MCF 10A (cell line): ENCODE measurements at regions not wholly inside any gene's neighbourhood (a gene's known extent, or its start where the extent isn't known, plus 50 kb on each side); places are given as distances from the start of the nearest gene placed in this dataset.

Experiments
- BruUV-seq: library from RNA; stranded (reverse); fragments of 400-500 nt; replicated peaks from 2 replicates; lab custom pipeline; 2021; lab: Mats Ljungman, UMichigan
- CTCF ChIA-PET: fragments of 300-600 bp; sonication (Branson Sonifier 250); formaldehyde crosslinking; extraction: SDS; loops from one replicate; lab custom pipeline; 2021; ENCODE audit warnings: antibody characterized with exemption, inconsistent platforms; lab: Yijun Ruan, JAX
- POLR2A ChIA-PET: fragments of 300-600, 350-650 bp; sonication (Branson Sonifier 250); formaldehyde crosslinking; extraction: SDS; loops from one replicate; lab custom pipeline; 2020; ENCODE audit warnings: antibody characterized with exemption, inconsistent platforms; lab: Yijun Ruan, JAX
- DNase-seq: peaks from one replicate; pipeline ENCODE4 v3.0.0-alpha.2; 2018; ENCODE audit not compliant: unreplicated experiment
- H3K27ac Mint-ChIP-seq: one replicate; pipeline ENCODE4 v1.8.0; 2022; ENCODE audit warnings: mild to moderate bottlenecking, low read depth, mixed read lengths; ENCODE audit not compliant: unreplicated experiment
- H3K27me3 Mint-ChIP-seq: one replicate; pipeline ENCODE4 v1.8.0; 2022; ENCODE audit warnings: mixed read lengths; ENCODE audit not compliant: insufficient read depth, unreplicated experiment
- H3K36me3 Mint-ChIP-seq: one replicate; pipeline ENCODE4 v1.8.0; 2022; ENCODE audit warnings: mild to moderate bottlenecking, moderate library complexity, mixed read lengths; ENCODE audit not compliant: insufficient read depth, unreplicated experiment
- H3K4me1 Mint-ChIP-seq: one replicate; pipeline ENCODE4 v1.8.0; 2022; ENCODE audit warnings: mixed read lengths; ENCODE audit not compliant: insufficient read depth, unreplicated experiment
- H3K4me3 Mint-ChIP-seq: one replicate; pipeline ENCODE4 v1.8.0; 2022; ENCODE audit warnings: mild to moderate bottlenecking, moderate library complexity, mixed read lengths; ENCODE audit not compliant: unreplicated experiment
- H3K9me3 Mint-ChIP-seq: one replicate; pipeline ENCODE4 v1.8.0; 2022; ENCODE audit warnings: mixed read lengths; ENCODE audit not compliant: unreplicated experiment
- intact Hi-C: fragments of 100-400 bp; cut with micrococcal nuclease; formaldehyde crosslinking; loops from 2 replicates; pipeline ENCODE4 v1.14.1; 2022
- TF ChIP-seq, protein P1 (sequence below): fragments of 200-600 bp; IDR thresholded peaks from one replicate; pipeline ENCODE4 v1.8.0; 2022; ENCODE audit warnings: antibody characterized with exemption, mild to moderate bottlenecking; ENCODE audit not compliant: unreplicated experiment

DNA sequence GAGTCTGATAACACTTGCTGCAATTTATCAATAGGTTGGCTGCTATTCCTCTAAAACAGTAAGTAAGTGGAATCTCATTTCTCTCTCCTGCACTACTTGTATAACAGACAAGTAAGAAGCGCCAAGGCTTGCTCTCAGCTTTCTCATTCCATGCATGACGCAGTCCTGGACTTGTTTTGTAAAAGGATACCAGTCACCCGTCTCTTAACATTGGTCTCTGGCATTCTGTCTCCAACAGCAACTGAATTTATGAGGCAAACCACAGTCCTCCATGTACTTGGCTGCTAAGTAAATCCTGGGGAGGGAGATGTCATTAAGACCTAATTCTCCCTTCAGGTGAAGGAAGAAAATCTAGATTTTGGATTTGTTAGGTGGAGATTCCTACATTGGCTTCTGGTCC, 115.4 kb downstream of the OPN5 start:
- POLR2A ChIA-PET, result interaction anchor here (0.6 kb wide), 1 partner anchor 174 kb away, joined by 3 read pairs; no protein-coding TSS in a partner anchor
- Mint-ChIP-seq H3K27ac (no peak overlapping the region), H3K4me3 (no peak overlapping the region), H3K4me1 (no peaks in the 10 kb centered on the region), H3K27me3 (no peaks in the 10 kb centered on the region), H3K9me3 (no peaks in the 10 kb centered on the region), H3K36me3 (no peaks in the 10 kb centered on the region)
- intact Hi-C loops, result no loop called here
- CTCF ChIA-PET, result no interaction called here
- TF ChIP-seq, protein P1, sequence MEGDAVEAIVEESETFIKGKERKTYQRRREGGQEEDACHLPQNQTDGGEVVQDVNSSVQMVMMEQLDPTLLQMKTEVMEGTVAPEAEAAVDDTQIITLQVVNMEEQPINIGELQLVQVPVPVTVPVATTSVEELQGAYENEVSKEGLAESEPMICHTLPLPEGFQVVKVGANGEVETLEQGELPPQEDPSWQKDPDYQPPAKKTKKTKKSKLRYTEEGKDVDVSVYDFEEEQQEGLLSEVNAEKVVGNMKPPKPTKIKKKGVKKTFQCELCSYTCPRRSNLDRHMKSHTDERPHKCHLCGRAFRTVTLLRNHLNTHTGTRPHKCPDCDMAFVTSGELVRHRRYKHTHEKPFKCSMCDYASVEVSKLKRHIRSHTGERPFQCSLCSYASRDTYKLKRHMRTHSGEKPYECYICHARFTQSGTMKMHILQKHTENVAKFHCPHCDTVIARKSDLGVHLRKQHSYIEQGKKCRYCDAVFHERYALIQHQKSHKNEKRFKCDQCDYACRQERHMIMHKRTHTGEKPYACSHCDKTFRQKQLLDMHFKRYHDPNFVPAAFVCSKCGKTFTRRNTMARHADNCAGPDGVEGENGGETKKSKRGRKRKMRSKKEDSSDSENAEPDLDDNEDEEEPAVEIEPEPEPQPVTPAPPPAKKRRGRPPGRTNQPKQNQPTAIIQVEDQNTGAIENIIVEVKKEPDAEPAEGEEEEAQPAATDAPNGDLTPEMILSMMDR, result no peak
- BruUV-seq, result no TSS peak
- no peak for DNase-seq

DNA sequence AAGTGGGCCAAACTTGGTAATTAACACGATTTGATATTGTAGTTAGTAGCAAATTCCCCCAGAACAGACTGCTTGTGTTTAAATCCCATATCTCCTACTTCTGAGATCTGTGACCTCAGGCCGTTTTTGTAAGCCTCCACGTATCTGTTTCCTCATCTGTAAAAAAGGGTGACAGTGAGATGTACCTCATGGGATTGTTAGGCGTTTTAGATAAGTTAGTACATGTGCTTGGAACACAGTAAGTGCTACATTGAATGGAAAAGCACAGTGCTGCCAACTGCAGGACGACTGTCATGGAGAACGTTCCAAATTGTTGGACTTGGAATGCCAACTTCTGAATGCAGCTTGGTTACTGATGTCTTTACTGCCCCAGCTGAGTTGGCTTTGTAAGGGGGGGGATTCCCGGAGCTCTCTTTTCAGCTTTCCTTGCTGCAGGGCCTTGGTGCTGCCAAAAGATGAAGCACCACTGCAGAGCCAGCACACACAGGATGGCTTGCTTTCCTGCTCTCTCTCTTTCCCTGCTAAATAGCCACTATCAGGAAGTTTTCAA, 108.6 kb downstream of the OPN5 start:
- Mint-ChIP-seq H3K9me3 (peaks cover 7% of the 10 kb centered on the region), H3K4me1 (no peaks in the 10 kb centered on the region), H3K27me3 (no peaks in the 10 kb centered on the region), H3K27ac (no peak overlapping the region), H3K36me3 (no peaks in the 10 kb centered on the region), H3K4me3 (no peak overlapping the region)
- CTCF ChIA-PET, result no interaction called here
- TF ChIP-seq, protein P1, result no peak
- no TSS peak for BruUV-seq
- DNase-seq, result no peak
- intact Hi-C loops, result no loop called here
- POLR2A ChIA-PET, result no interaction called here

DNA sequence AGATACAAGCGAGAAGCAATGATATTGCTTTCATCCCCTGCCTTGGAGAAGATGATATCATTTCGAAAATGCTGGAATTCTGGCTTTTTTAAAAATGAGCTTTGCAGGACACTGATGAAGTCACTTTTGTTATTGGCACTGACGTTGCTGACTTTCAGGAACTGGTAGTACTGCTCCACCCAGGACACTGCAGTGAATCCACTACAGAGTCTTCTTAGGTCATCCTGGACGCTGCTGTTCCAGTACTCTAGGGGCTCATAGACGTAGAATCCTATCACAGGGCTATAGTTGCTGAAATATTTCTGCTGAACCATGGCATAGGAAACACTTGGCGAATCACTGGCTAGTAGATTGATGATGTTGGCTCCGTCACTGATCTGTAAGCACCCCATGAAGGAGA, 97.2 kb downstream of the OPN5 start:
- no peaks in the 10 kb centered on the region for H3K4me1 Mint-ChIP-seq
- BruUV-seq, result no TSS peak
- no peak for DNase-seq
- TF ChIP-seq, protein P1, result no peak
- H3K9me3 Mint-ChIP-seq, result no peaks in the 10 kb centered on the region
- no peaks in the 10 kb centered on the region for H3K36me3 Mint-ChIP-seq
- CTCF ChIA-PET, result interaction anchor here (2.1 kb wide), 1 partner anchor 11 kb away, joined by 6 read pairs; no protein-coding TSS in a partner anchor
- POLR2A ChIA-PET, result interaction anchor here (1.7 kb wide), 1 partner anchor 11 kb away, joined by 4 read pairs; no protein-coding TSS in a partner anchor
- H3K27ac Mint-ChIP-seq, result no peak overlapping the region
- no peaks in the 10 kb centered on the region for H3K27me3 Mint-ChIP-seq
- H3K4me3 Mint-ChIP-seq, result no peak overlapping the region
- intact Hi-C loops, result no loop called here
